Tibial nerve (tissue), 4 donors: ENCODE measurements at regions not wholly inside any gene's neighbourhood (a gene's known extent, or its start where the extent isn't known, plus 50 kb on each side); places are given as distances from the start of the nearest gene placed in this dataset.

Experiments
- DNase-seq, 2 donors: peaks; one replicate each; pipeline ENCODE4 v3.0.0-alpha.2; 2019; ENCODE audit warnings: low spot score in 2 of 2
- H3K27ac ChIP-seq, 4 donors: fragments of 200-600 bp; sonication (generic) in 3 of 4; one replicate each; pipeline ENCODE4 v1.5.1; 2017 to 2019; ENCODE audit warnings: mild to moderate bottlenecking in 1 of 4
- H3K27me3 ChIP-seq, 2 donors: fragments of 200-600 bp; sonication (generic) in 1 of 2; one replicate each; pipeline versions ENCODE4 v1.5.1 to v1.6.0; 2017 to 2019
- H3K36me3 ChIP-seq, 3 donors: fragments of 200-600 bp; sonication (generic); one replicate each; pipeline ENCODE4 v1.5.1; 2018 to 2019
- H3K4me1 ChIP-seq, 4 donors: fragments of 200-600 bp; sonication (generic) in 3 of 4; one replicate each; pipeline ENCODE4 v1.5.1; 2017 to 2019
- H3K4me3 ChIP-seq, 4 donors: fragments of 200-600 bp; sonication (generic) in 3 of 4; one replicate each; pipeline ENCODE4 v1.5.1; 2017 to 2019; ENCODE audit warnings: mild to moderate bottlenecking in 1 of 4, moderate library complexity in 1 of 4
- H3K9me3 ChIP-seq, 4 donors: fragments of 200-600 bp; sonication (generic) in 3 of 4; one replicate each; pipeline ENCODE4 v1.5.1; 2017 to 2019
- CTCF ChIP-seq, 5 experiments: fragments of 200-600 bp in 3 of 5; fragments of 450-650 bp in 2 of 5; sonication (generic) in 3 of 5; IDR thresholded peaks; one replicate each; pipeline ENCODE4 v1.5.1; 2016 to 2019; ENCODE audit warnings: antibody characterized with exemption in 5 of 5, mild to moderate bottlenecking in 3 of 5, moderate library complexity in 2 of 5
- EP300 ChIP-seq, 2 donors: sonication (generic); formaldehyde crosslinking; IDR thresholded peaks; one replicate each; pipeline ENCODE4 v1.6.1; 2017; ENCODE audit warnings: antibody characterized with exemption in 2 of 2, mild to moderate bottlenecking in 1 of 2
- POLR2A ChIP-seq, 2 donors: fragments of 450-650 bp; IDR thresholded peaks; one replicate each; pipeline ENCODE4 v1.6.1; 2017; ENCODE audit warnings: antibody characterized with exemption in 2 of 2, mild to moderate bottlenecking in 2 of 2, moderate library complexity in 2 of 2
- WGBS, 2 donors: methylation state at CpG; one replicate each; pipeline ENCODE4 v1.1.5; 2018; 5-methylcytosine and 5-hydroxymethylcytosine counted together

GRCh38 chr16:63553980-63554379 is 1517.7 kb upstream of the CDH8 start:
- Histone ChIP-seq H3K27ac (no peak overlapping the region), H3K36me3 (no peaks in the 10 kb centered on the region), H3K4me3 (no peak overlapping the region), H3K27me3 (no peaks in the 10 kb centered on the region), H3K9me3 (no peaks in the 10 kb centered on the region), H3K4me1 (no peaks in the 10 kb centered on the region)
- DNase-seq, result no peak
- WGBS, 2 donors, result 88 to 91% methylated on average over 1 of the region's 1 CpG
- no peak for TF ChIP-seq EP300 (IDR thresholded peaks at IDR 0.05)
- TF ChIP-seq CTCF (IDR thresholded peaks at IDR 0.05), result no peak
- no peak for TF ChIP-seq POLR2A (IDR thresholded peaks at IDR 0.05)

GRCh38 chr16:63539276-63539675 is 1503.0 kb upstream of the CDH8 start:
- Histone ChIP-seq H3K27me3 (no peaks in the 10 kb centered on the region), H3K4me1 (no peaks in the 10 kb centered on the region), H3K4me3 (no peak overlapping the region), H3K36me3 (no peaks in the 10 kb centered on the region), H3K27ac (no peak overlapping the region), H3K9me3 (no peaks in the 10 kb centered on the region)
- 60 to 63% methylated on average over 2 of the region's 2 CpGs for WGBS, 2 donors
- TF ChIP-seq POLR2A (IDR thresholded peaks at IDR 0.05), result no peak
- no peak for TF ChIP-seq EP300 (IDR thresholded peaks at IDR 0.05)
- no peak for TF ChIP-seq CTCF (IDR thresholded peaks at IDR 0.05)
- DNase-seq, result no peak

GRCh38 chr16:63530974-63531373 is 1494.7 kb upstream of the CDH8 start:
- Histone ChIP-seq H3K27ac (no peak overlapping the region), H3K4me3 (no peak overlapping the region), H3K27me3 (no peaks in the 10 kb centered on the region), H3K36me3 (no peaks in the 10 kb centered on the region), H3K9me3 (no peaks in the 10 kb centered on the region), H3K4me1 (no peaks in the 10 kb centered on the region)
- no peak for TF ChIP-seq CTCF (IDR thresholded peaks at IDR 0.05)
- no peak for TF ChIP-seq POLR2A (IDR thresholded peaks at IDR 0.05)
- TF ChIP-seq EP300 (IDR thresholded peaks at IDR 0.05), result no peak
- DNase-seq, result no peak
- WGBS, 2 donors, result 54 to 69% methylated on average over 4 of the region's 4 CpGs

- H3K4me3 ChIP-seq, result no peak overlapping the region
- no peak for DNase-seq
- H3K9me3 ChIP-seq, result no peaks in the 10 kb centered on the region
- H3K4me1 ChIP-seq, result no peaks in the 10 kb centered on the region
- TF ChIP-seq CTCF (IDR thresholded peaks at IDR 0.05), result no peak
- TF ChIP-seq EP300 (IDR thresholded peaks at IDR 0.05), result no peak
- no peak for TF ChIP-seq POLR2A (IDR thresholded peaks at IDR 0.05)
- 34 to 36% methylated on average over 2 of the region's 2 CpGs for WGBS, 2 donors
- H3K27me3 ChIP-seq, result no peaks in the 10 kb centered on the region
- H3K36me3 ChIP-seq, result no peaks in the 10 kb centered on the region
- H3K27ac ChIP-seq, result no peak overlapping the region
Observed at GRCh38 chr16:63530208-63530607, 1494.0 kb upstream of the CDH8 start.

- H3K4me1 ChIP-seq, result no peaks in the 10 kb centered on the region
- TF ChIP-seq CTCF (IDR thresholded peaks at IDR 0.05) (no peak), POLR2A (IDR thresholded peaks at IDR 0.05) (no peak), EP300 (IDR thresholded peaks at IDR 0.05) (no peak)
- DNase-seq, result no peak
- 68% methylated on average over 3 of the region's 3 CpGs for WGBS, 2 donors
- H3K9me3 ChIP-seq, result no peaks in the 10 kb centered on the region
- no peak overlapping the region for H3K4me3 ChIP-seq
- H3K27ac ChIP-seq, result no peak overlapping the region
- H3K27me3 ChIP-seq, result no peaks in the 10 kb centered on the region
- no peaks in the 10 kb centered on the region for H3K36me3 ChIP-seq
Observed at GRCh38 chr16:63527404-63527803, 1491.2 kb upstream of the CDH8 start.
